GM18519 (cell line): ENCODE measurements at regions not wholly inside any gene's neighbourhood (a gene's known extent, or its start where the extent isn't known, plus 50 kb on each side); places are given as distances from the start of the nearest gene placed in this dataset.
"Not testable (repeated sequence)": the region's sequence is repeated elsewhere in the genome, so short reads cannot be mapped to it uniquely, and the experiment has no call there.

Source experiments
- ATAC-seq: cut with Tn5 transposase; IDR thresholded peaks from one replicate; pipeline ENCODE4 v1.9.1; 2021; ENCODE audit warnings: mild to moderate bottlenecking, moderate library complexity; ENCODE audit not compliant: unreplicated experiment, low FRiP score

GRCh38 chr21:7916329-7917303 is 2604.8 kb upstream of the TPTE start:
- no peak for ATAC-seq

DNA sequence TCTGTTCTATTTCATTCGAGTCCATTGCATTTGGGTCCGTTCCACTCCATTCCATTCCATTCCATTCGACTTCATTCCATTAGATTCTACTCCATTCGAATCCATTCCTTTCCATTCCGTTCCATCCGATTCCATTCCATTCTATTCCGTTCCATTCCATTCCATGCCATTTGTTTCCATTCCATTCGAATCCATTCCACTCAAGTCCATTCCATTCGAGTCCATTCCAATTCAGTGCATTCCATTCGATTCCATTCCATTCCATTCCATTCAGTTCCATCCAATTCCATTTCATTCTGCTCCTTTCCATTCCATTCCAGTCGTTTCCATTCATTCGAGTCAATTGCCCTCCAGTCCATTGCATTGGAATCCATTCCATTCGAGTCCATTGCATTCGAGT is 2603.7 kb upstream of the TPTE start:
- ATAC-seq: no peak

DNA sequence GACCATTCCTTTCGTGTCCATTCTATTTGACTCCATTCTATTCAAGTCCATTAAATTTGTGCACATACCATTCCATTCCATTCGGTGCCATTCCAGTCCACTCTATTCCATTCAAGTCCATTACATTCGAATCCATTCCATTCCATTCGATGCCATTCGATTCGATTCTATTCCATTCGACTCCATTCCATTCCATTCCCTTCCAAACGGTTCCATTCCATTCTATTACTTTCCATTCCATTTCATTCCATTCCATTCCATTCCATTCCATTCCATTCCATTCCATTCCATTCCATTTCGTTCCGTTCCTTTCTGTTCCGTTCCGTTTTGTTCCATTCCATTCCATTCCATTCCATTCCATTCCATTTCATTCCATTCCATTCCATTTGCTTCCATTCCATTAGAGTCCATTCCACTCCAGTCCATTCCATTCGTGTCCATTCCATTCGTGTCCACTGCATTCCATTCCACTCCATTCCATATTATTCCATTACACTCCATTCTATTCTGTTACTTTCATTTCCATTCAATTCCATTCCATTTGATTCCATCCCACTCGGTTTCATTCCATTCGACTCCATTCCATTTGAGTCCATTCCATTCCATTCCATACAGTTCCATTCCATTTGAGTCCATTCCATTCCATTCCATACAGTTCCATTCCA is 2595.3 kb upstream of the TPTE start:
- ATAC-seq: peak; percentile 63

GRCh38 chr21:7928528-7928927 is 2592.9 kb upstream of the TPTE start:
- ATAC-seq: not testable (repeated sequence)

GRCh38 chr21:7929586-7929985 is 2591.8 kb upstream of the TPTE start:
- not testable (repeated sequence) for ATAC-seq

DNA sequence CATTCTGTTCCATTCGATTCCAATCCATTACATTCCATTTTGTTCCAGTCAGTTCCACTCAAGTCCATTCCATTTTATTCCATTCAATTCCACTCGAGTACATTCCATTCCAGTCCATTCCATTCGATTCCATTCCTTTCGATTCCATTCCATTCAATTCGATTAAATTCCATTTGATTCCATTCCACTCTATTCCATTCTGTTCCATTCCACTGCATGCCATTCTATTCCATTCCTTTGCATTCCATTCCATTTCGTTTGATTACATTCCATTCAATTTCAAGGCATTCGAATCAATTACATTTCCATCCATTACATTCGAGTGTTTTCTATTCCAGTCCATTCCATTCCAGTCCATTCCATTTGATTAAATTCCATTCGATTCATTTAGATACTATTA is 2590.9 kb upstream of the TPTE start:
- ATAC-seq: not testable (repeated sequence)

DNA sequence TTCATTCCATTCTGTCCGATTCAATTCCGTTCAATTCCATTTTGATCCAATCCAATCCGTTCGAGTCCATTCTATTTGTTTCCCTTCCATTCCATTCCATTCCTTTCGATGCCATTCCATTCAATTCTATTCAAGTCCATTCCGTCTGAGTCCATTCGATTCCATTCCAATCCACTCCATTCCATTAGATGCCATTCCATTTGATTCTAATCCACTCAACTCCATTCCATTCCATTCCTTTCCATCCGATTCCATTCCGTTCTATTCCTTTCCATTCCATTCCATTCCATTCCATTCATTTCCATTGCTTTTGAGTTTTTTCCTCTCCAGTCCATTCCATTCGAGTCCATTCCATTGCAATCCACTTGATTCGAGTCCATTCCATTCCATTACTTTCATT is 2589.3 kb upstream of the TPTE start:
- not testable (repeated sequence) for ATAC-seq

GRCh38 chr21:7932834-7933233 is 2588.5 kb upstream of the TPTE start:
- not testable (repeated sequence) for ATAC-seq

GRCh38 chr21:7933923-7934322 is 2587.5 kb upstream of the TPTE start:
- ATAC-seq: no peak

DNA sequence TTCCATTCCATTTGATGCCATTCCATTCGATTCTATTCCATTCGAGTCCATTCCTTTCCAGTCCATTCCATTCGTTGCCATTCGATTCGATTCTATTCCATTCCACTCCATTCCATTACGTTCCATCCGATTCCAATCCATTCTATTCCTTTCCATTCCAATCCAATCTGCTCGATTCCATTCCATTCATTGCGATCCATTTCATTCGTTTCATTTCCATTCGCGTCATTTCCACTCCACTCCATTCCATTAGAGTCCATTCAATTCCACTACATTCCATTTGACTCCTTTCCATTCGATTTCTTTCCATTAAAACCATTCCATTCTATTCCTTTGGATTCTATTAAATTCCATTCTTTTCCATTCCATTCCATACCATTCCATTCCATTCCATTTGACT is 2584.1 kb upstream of the TPTE start:
- ATAC-seq: not testable (repeated sequence)

- ATAC-seq: not testable (repeated sequence)
Observed at GRCh38 chr21:7938223-7938622, 2583.2 kb upstream of the TPTE start.

GRCh38 chr21:7941432-7941831 is 2580.0 kb upstream of the TPTE start:
- not testable (repeated sequence) for ATAC-seq

GRCh38 chr21:7942219-7942618 is 2579.2 kb upstream of the TPTE start:
- not testable (repeated sequence) for ATAC-seq

GRCh38 chr21:7943534-7943933 is 2577.8 kb upstream of the TPTE start:
- ATAC-seq: not testable (repeated sequence)

DNA sequence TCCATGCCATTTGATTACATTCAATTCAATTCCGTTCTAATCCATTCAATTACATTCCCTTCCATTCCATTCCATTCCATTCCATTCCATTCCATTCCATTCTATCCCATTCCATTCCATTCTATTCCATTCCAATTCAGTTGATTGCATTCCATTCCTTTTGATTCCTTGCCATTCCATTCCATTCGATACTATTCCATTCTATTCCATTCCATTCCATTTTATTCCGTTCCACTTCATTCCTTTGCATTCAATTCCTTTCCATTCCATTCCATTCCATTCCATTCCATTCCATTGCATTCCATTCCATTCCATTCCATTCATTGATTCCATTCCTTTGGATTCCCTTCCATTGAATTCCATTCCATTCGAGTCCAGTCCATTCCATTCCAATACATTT is 2574.0 kb upstream of the TPTE start:
- ATAC-seq: no peak

DNA sequence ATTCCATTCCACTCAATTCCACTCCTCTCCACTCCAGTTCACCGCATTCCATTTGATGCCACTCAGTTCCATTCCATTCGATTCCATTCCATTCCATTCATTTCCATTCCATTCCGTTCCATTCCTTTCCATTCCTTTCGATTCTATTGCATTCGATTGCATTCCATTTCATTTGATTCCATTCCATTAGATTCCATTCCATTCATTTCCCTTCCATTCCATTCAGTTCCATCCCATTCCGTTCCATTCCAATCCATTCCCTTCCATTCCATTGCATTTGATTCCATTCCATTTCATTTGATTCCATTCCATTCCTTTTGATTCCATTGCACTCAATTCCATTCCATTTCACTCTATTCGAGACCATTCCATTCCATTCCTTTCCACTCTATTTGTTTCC is 2572.7 kb upstream of the TPTE start:
- ATAC-seq: not testable (repeated sequence)

- not testable (repeated sequence) for ATAC-seq
Observed at GRCh38 chr21:7949882-7950281, 2571.5 kb upstream of the TPTE start.

DNA sequence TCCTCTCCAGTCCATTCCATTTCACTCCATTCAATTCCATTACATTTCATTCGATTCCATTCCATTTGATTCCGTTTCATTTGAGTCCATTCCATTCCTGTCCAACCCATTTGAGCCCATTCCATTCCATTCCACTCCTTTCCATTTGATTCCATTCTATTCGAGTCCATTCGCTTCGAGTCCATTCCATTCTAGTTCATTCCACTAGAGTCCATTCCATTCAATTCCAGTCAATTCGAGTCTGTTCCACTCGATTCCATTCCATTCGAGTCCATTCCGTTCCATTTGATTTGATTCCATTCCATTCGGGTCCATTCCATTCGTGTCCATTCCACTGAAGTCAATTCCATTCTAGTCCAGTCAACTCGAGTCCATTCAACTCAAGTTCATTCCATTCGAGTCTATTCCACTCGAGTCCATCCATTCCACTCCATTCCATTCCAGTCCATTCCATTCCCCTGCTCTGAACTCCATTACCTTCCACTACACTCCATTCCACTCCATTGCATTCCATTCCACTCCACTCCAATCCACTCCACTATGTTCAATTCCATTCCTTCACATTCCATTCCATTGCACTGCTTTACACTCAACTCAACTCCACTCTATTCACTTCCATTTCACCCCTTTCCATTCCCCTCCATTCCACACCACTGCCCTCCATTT is 2569.4 kb upstream of the TPTE start:
- no peak for ATAC-seq

DNA sequence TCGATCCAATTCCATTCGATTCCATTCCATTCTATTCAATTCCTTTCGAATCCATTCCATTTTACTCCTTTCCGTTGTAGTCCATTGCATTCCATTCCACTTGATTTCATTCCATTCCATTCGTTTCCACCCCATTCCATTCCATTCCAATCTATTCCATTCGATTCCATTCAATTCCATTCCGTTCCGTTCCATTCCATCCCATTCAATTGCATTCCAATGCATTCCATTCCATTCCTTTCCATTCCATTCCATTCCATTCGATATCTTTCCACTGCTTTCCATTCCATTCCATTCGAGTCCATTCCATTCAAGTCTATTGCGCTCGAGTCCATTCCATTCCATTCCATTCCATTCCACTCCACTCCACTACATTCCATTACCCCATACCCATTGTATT is 2568.7 kb upstream of the TPTE start:
- ATAC-seq: no peak

DNA sequence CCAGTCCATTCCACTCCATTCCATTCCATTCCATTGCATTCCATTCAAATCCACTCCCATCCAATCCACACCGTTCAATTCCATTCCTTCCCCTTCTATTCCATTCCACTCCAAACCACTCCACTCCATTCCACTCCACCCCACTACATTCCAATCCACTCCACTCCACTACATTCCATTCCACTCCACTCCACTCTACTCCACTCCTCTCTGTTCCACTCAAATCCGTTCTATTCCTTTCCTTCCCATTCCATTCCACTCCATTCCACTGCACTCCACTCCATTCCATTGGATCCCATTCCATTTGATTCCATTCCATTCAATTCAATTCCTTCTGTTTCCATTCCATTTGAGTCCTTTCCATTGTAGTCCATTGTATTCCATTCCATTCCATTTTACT is 2568.3 kb upstream of the TPTE start:
- no peak for ATAC-seq
